ENCODE measurements at regions not wholly inside any gene's neighbourhood (a gene's known extent, or its start where the extent isn't known, plus 50 kb on each side); places are given as distances from the start of the nearest gene placed in this dataset.

DNA sequence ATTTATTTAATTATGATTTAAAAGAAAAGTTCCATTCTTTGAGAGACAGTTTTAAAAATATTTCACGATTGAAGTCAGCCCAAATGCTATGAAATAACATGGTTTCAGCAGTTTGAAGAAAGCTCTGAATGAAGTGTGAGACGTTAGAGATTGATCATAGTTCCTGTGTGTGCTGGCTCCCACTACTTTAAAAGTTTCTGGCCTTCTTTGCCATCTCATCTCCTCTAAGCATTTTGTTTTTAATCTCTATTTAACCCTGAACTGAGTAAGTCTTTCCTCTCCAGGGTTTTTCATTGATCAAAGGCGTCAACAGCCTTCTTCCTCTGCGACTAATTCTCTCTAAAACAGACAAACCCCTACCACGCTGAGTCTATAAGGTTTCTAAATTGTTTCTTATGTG lies 225.3 kb upstream of the B3GALT2 start:
- no peak overlapping the region for H3K27ac ChIP-seq
- TF ChIP-seq CTCF (IDR thresholded peaks at IDR 0.05) (no peak), ZFX (IDR thresholded peaks at IDR 0.05; ENCODE audit: borderline replicate concordance) (no peak)

GRCh38 chr1:193411215-193411614 lies 224.8 kb upstream of the B3GALT2 start:
- no peak overlapping the region for H3K27ac ChIP-seq
- TF ChIP-seq ZFX (IDR thresholded peaks at IDR 0.05; ENCODE audit: borderline replicate concordance) (no peak), CTCF (IDR thresholded peaks at IDR 0.05) (no peak)

GRCh38 chr1:193408782-193409293 lies 222.4 kb upstream of the B3GALT2 start:
- no peak overlapping the region for H3K27ac ChIP-seq
- TF ChIP-seq ZFX (IDR thresholded peaks at IDR 0.05; ENCODE audit: borderline replicate concordance) (no peak), CTCF (IDR thresholded peaks at IDR 0.05) (no peak)

DNA sequence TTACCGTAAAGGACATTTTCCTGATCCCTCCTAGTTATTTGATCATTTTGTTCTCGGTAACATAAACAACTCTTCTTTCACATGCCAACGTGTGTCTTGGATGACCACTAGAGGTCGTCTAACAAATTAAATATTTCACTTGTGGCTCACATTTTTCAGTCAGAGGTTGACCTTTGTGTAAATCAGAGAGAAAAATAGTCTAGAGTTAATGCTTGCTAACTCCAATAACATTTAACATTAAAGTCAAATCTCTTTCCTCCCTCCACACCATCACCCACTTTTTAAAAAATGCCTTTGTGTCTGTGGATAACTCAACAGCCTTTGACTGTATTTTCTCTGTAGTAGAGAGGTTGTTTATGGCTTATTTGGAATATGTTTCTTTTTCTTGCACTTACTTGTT lies 220.5 kb upstream of the B3GALT2 start:
- no peak overlapping the region for H3K27ac ChIP-seq

GRCh38 chr1:193404236-193404635 lies 217.8 kb upstream of the B3GALT2 start:
- no peak for TF ChIP-seq CTCF (IDR thresholded peaks at IDR 0.05)
- no peak overlapping the region for H3K27ac ChIP-seq

More for the DNA sequence above, 220.5 kb upstream of the B3GALT2 start:
- TF ChIP-seq CTCF (IDR thresholded peaks at IDR 0.05) (peak; percentile 92), ZFX (IDR thresholded peaks at IDR 0.05; ENCODE audit: borderline replicate concordance) (no peak)

DNA sequence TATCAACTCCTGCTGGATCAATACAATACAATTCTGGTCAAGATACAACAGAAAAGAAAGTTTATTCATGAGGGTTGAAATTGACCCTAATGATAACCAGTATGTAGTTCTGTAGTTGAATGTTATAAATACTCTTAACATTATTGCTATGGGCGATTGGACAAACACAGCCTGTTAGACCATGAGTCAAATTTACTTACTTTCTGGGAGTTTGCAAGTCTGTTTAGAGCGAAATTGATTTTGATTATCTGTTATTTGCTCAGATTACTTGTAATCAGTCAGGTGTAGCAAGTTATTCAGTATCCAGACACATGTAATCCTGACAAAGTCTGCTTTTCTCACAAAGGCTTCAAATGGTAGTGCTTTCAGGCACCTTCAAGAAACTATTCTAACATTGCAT lies 216.6 kb upstream of the B3GALT2 start:
- TF ChIP-seq ZFX (IDR thresholded peaks at IDR 0.05; ENCODE audit: borderline replicate concordance): no peak
- no peak overlapping the region for H3K27ac ChIP-seq

DNA sequence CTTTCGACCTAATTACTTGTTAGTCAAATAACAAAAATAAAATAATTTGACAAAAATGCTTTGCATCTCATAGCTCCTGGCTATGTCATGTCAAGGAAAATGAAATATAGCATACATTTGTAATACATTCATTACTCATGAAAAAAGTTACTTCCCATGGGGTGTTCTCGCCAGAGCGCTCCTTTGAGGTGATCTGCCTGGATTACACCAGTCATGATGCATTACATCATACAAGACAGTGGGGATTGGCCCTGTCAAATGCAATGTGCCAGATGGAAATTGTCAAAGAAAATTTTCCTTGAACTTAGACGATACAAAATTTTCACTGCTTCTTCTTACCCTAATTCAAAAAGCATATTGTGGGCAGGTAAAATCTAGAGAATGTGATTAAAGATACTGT lies 215.6 kb upstream of the B3GALT2 start:
- TF ChIP-seq ZFX (IDR thresholded peaks at IDR 0.05; ENCODE audit: borderline replicate concordance) (no peak), CTCF (IDR thresholded peaks at IDR 0.05) (no peak)
- H3K27ac ChIP-seq: no peak overlapping the region

GRCh38 chr1:193394336-193394735 lies 207.9 kb upstream of the B3GALT2 start:
- H3K27ac ChIP-seq: no peak overlapping the region
- no peak for TF ChIP-seq CTCF (IDR thresholded peaks at IDR 0.05)
- no peak for TF ChIP-seq ZFX (IDR thresholded peaks at IDR 0.05; ENCODE audit: borderline replicate concordance)

Measured in 22Rv1 (cell line).